SK-N-SH (cell line): ENCODE measurements at regions not wholly inside any gene's neighbourhood (a gene's known extent, or its start where the extent isn't known, plus 50 kb on each side); places are given as distances from the start of the nearest gene placed in this dataset.

Source experiments
- CTCF ChIA-PET: fragments of 300-600, 350-600 bp; formaldehyde crosslinking; extraction: SDS; loops from one replicate; lab custom pipeline; 2021; lab: Yijun Ruan, JAX
- POLR2A ChIA-PET: fragments of 350-600 bp; sonication (Branson Sonifier 250); formaldehyde crosslinking; extraction: SDS; loops from one replicate; lab custom pipeline; 2020; ENCODE audit warnings: antibody characterized with exemption, inconsistent platforms; lab: Yijun Ruan, JAX
- DNase-seq: peaks from one replicate; pipeline ENCODE4 v3.0.0; 2012
- H2AFZ ChIP-seq: fragments of 200-600 bp; sonication (generic); 2 replicates; pipeline ENCODE4 v1.8.1; 2016; ENCODE audit warnings: antibody characterized with exemption, mild to moderate bottlenecking, low read depth
- H3F3A ChIP-seq: fragments of 200-600 bp; sonication (generic); replicated peaks from 2 replicates; pipeline ENCODE3; 2016; ENCODE audit warnings: antibody characterized with exemption, mild to moderate bottlenecking; ENCODE audit not compliant: insufficient read depth
- H3K27ac ChIP-seq, 2 experiments: fragments of 200-500 bp in 1 of 2; fragments of 200-600 bp in 1 of 2; sonication (Bioruptor generic) in 1 of 2; sonication (generic), shearing (Covaris generic) in 1 of 2; 2 replicates each; pipeline versions ENCODE4 v1.5.1 to v1.6.1; 2014 to 2016; ENCODE audit warnings: low read depth in 2 of 2, inconsistent platforms in 1 of 2, low read length in 1 of 2, mild to moderate bottlenecking in 1 of 2, mixed read lengths in 1 of 2
- H3K27me3 ChIP-seq: fragments of 200-600 bp; sonication (generic), shearing (Covaris generic); 2 replicates; pipeline ENCODE4 v1.6.1; 2016; ENCODE audit warnings: mixed run types; ENCODE audit not compliant: insufficient read depth
- H3K36me3 ChIP-seq, 2 experiments: fragments of 200-500 bp in 1 of 2; fragments of 200-600 bp in 1 of 2; sonication (Bioruptor generic) in 1 of 2; sonication (generic) in 1 of 2; replicated peaks in 1 of 2; 2 replicates each; pipeline versions ENCODE3 to v1.5.1; 2014 to 2016; ENCODE audit warnings: low read length in 1 of 2, mild to moderate bottlenecking in 1 of 2; ENCODE audit not compliant: insufficient read depth in 2 of 2, control insufficient read depth in 1 of 2
- H3K4me1 ChIP-seq, 2 experiments: fragments of 200-500 bp in 1 of 2; fragments of 200-600 bp in 1 of 2; sonication (Bioruptor generic) in 1 of 2; sonication (generic), shearing (Covaris generic) in 1 of 2; 2 replicates each; pipeline versions ENCODE4 v1.5.1 to v1.6.1; 2014 to 2016; ENCODE audit warnings: low read depth in 1 of 2, low read length in 1 of 2, mixed run types in 1 of 2; ENCODE audit not compliant: insufficient read depth in 2 of 2, control insufficient read depth in 1 of 2
- H3K4me2 ChIP-seq: fragments of 200-600 bp; sonication (generic), shearing (Covaris generic); 2 replicates; pipeline ENCODE4 v1.6.1; 2017; ENCODE audit warnings: mixed run types
- H3K4me3 ChIP-seq, 2 experiments: fragments of 200-500 bp in 1 of 2; fragments of 200-600 bp in 1 of 2; sonication (Bioruptor generic) in 1 of 2; sonication (generic), shearing (Covaris generic) in 1 of 2; 2 replicates each; pipeline versions ENCODE4 v1.5.1 to v1.8.1; 2014 to 2016; ENCODE audit warnings: low read depth in 2 of 2, inconsistent platforms in 1 of 2, low read length in 1 of 2, mild to moderate bottlenecking in 1 of 2, mixed read lengths in 1 of 2, moderate library complexity in 1 of 2
- H3K79me2 ChIP-seq: fragments of 200-600 bp; sonication (generic); 2 replicates; pipeline ENCODE4 v1.8.1; 2017; ENCODE audit warnings: mild to moderate bottlenecking; ENCODE audit not compliant: insufficient read depth
- H3K9ac ChIP-seq: fragments of 200-600 bp; sonication (generic); 2 replicates; pipeline ENCODE4 v1.6.1; 2017; ENCODE audit warnings: mixed run types
- H3K9me2 ChIP-seq: fragments of 200-600 bp; sonication (generic); 2 replicates; pipeline ENCODE4 v1.6.1; 2017; ENCODE audit warnings: mixed run types
- H3K9me3 ChIP-seq: fragments of 200-600 bp; sonication (generic); 2 replicates; pipeline ENCODE4 v1.6.1; 2017; ENCODE audit warnings: mixed run types, mild to moderate bottlenecking, moderate library complexity
- H4K20me1 ChIP-seq: fragments of 200-600 bp; sonication (generic); 2 replicates; pipeline ENCODE4 v1.6.1; 2017; ENCODE audit warnings: mild to moderate bottlenecking, mixed run types; ENCODE audit not compliant: insufficient read depth
- CHD2 ChIP-seq: fragments of 150-350 bp; IDR thresholded peaks from 2 replicates; pipeline ENCODE4 v1.6.1; 2018; ENCODE audit warnings: low read length; ENCODE audit not compliant: partially characterized antibody
- FOSL2 ChIP-seq: IDR thresholded peaks from 2 replicates; pipeline ENCODE4 v1.4.0; 2012; ENCODE audit warnings: low read depth, mild to moderate bottlenecking, moderate library complexity, borderline replicate concordance
- FOXJ3 ChIP-seq: sonication (generic); formaldehyde crosslinking; IDR thresholded peaks from 2 replicates; pipeline ENCODE4 v1.5.1; 2020; ENCODE audit warnings: mild to moderate bottlenecking, missing genetic modification reagents
- GATA2 ChIP-seq: sonication (generic); formaldehyde crosslinking; IDR thresholded peaks from 2 replicates; pipeline ENCODE4 v1.5.0; 2020; ENCODE audit warnings: mild to moderate bottlenecking, missing genetic modification reagents
- IRF3 ChIP-seq: fragments of 150-350 bp; IDR thresholded peaks from 2 replicates; pipeline ENCODE4 v1.6.1; 2016; ENCODE audit warnings: mild to moderate bottlenecking, low read depth, low read length
- MAX ChIP-seq: IDR thresholded peaks from 2 replicates; pipeline ENCODE4 v1.4.0; 2012; ENCODE audit warnings: low read depth
- MEF2A ChIP-seq: IDR thresholded peaks from 2 replicates; pipeline ENCODE4 v1.4.0; 2012; ENCODE audit warnings: low read depth, borderline replicate concordance
- MXI1 ChIP-seq: IDR thresholded peaks from 2 replicates; pipeline ENCODE4 v1.6.1; 2012; ENCODE audit warnings: mild to moderate bottlenecking, low read depth, low read length, improper control_type of control experiment
- NRF1 ChIP-seq: IDR thresholded peaks from 2 replicates; pipeline ENCODE4 v1.6.1; 2012; ENCODE audit warnings: low read depth, mild to moderate bottlenecking, low read length
- RAD21 ChIP-seq: IDR thresholded peaks from 2 replicates; pipeline ENCODE4 v1.6.1; 2012; ENCODE audit warnings: mild to moderate bottlenecking, low read length
- RXRA ChIP-seq: IDR thresholded peaks from 2 replicates; pipeline ENCODE4 v1.4.0; 2012; ENCODE audit warnings: low read depth, mild to moderate bottlenecking, borderline replicate concordance
- SMC3 ChIP-seq: IDR thresholded peaks from 2 replicates; pipeline ENCODE4 v1.6.1; 2012; ENCODE audit warnings: low read depth, low read length, improper control_type of control experiment
- TAF1 ChIP-seq: IDR thresholded peaks from 2 replicates; pipeline ENCODE4 v1.6.1; 2012; ENCODE audit warnings: low read depth, mild to moderate bottlenecking, low read length, moderate library complexity, borderline replicate concordance
- TCF12 ChIP-seq: IDR thresholded peaks from 2 replicates; pipeline ENCODE4 v1.4.0; 2012
- TEAD4 ChIP-seq: IDR thresholded peaks from 2 replicates; pipeline ENCODE4 v1.4.0; 2012; ENCODE audit warnings: mild to moderate bottlenecking, borderline replicate concordance; ENCODE audit not compliant: insufficient read depth
- USF2 ChIP-seq: fragments of 150-350 bp; IDR thresholded peaks from 2 replicates; pipeline ENCODE4 v1.6.1; 2017; ENCODE audit warnings: antibody characterized with exemption, low read length, low read depth, borderline replicate concordance
- YY1 ChIP-seq: IDR thresholded peaks from 2 replicates; pipeline ENCODE4 v1.4.0; 2012; ENCODE audit warnings: low read depth, mild to moderate bottlenecking
- ZBTB33 ChIP-seq: IDR thresholded peaks from 2 replicates; pipeline ENCODE4 v1.4.0; 2012; ENCODE audit warnings: low read depth, borderline replicate concordance
- WGBS: methylation state at CpG from one replicate; pipeline ENCODE4 v1.1.6; 2017; ENCODE audit warnings: low lambda C conversion rate; 5-methylcytosine and 5-hydroxymethylcytosine counted together
- TF ChIP-seq, protein P1 (sequence below): IDR thresholded peaks from 2 replicates; pipeline ENCODE4; 2012
- TF ChIP-seq, protein P2 (sequence below): IDR thresholded peaks from 2 replicates; pipeline ENCODE4 v1.4.0; 2012; ENCODE audit warnings: low read depth, borderline replicate concordance

DNA sequence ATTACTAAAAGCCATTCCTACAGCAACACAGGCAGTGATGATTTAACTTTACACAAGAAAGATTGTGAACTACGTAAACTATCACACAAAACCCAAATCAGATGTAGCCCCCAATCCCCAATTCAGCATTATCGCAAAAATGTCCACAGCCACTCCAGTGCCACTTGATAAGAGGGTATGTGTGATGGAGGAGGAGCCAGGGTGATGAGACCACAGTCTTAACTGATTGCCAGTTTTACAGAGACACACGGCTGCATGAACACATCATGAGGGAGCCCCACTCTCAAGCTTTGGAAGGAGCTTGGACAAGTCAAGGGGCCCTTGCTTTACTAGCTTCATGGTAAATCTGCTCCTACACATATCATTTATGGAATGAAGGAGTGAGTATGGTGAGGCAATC, 116.0 kb downstream of the FAM161A start:
- H3K79me2 ChIP-seq, result no peaks in the 10 kb centered on the region
- H3F3A ChIP-seq, result no peaks in the 10 kb centered on the region
- CTCF ChIA-PET, result no interaction called here
- H3K9me3 ChIP-seq, result no peaks in the 10 kb centered on the region
- H3K27ac ChIP-seq, result no peak overlapping the region
- no peaks in the 10 kb centered on the region for H3K4me1 ChIP-seq
- H3K36me3 ChIP-seq, result no peaks in the 10 kb centered on the region
- 91% methylated on average over 3 of the region's 3 CpGs for WGBS
- no peak for TF ChIP-seq RAD21
- no peak for TF ChIP-seq MXI1
- no peak for TF ChIP-seq MAX
- no peak for TF ChIP-seq GATA2 (CRISPR knock-in tag)
- no peak for TF ChIP-seq RXRA
- no peak for TF ChIP-seq FOXJ3
- TF ChIP-seq, protein P1, sequence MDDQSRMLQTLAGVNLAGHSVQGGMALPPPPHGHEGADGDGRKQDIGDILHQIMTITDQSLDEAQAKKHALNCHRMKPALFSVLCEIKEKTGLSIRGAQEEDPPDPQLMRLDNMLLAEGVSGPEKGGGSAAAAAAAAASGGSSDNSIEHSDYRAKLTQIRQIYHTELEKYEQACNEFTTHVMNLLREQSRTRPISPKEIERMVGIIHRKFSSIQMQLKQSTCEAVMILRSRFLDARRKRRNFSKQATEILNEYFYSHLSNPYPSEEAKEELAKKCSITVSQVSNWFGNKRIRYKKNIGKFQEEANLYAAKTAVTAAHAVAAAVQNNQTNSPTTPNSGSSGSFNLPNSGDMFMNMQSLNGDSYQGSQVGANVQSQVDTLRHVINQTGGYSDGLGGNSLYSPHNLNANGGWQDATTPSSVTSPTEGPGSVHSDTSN, result no peak
- no peak for TF ChIP-seq CHD2
- no peak overlapping the region for H3K9ac ChIP-seq
- no peaks in the 10 kb centered on the region for H3K27me3 ChIP-seq
- H3K4me3 ChIP-seq, result no peak overlapping the region
- H4K20me1 ChIP-seq, result no peaks in the 10 kb centered on the region
- POLR2A ChIA-PET, result no interaction called here
- H3K9me2 ChIP-seq, result no peaks in the 10 kb centered on the region
- H3K4me2 ChIP-seq, result no peak overlapping the region
- no peak overlapping the region for H2AFZ ChIP-seq
- DNase-seq, result no peak

DNA sequence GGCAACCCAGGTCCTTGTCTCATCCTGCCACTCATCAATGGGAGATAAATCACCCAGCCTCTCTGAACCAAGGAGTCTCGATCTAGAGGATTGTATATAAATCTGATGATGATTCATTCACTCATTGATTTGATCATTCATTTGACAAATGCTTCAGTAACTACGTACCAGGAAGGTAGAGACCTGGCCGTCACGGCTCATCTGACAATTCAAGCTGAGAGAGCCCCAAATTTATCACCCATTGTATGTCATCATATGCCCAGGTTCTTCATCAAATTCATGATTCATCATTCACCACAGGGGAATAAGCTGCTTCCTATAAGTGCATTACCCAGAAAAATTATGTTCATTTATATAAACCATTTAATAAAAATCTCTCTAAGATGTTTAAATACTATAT, 116.9 kb downstream of the FAM161A start:
- TF ChIP-seq NRF1 (no peak), ZBTB33 (no peak), MEF2A (no peak), RXRA (no peak), RAD21 (no peak), TCF12 (no peak), TEAD4 (no peak), YY1 (no peak), FOXJ3 (no peak), MXI1 (no peak), USF2 (no peak), SMC3 (no peak), MAX (no peak), FOSL2 (no peak), IRF3 (no peak), TAF1 (no peak)
- TF ChIP-seq, protein P1, result no peak
- TF ChIP-seq, protein P2, sequence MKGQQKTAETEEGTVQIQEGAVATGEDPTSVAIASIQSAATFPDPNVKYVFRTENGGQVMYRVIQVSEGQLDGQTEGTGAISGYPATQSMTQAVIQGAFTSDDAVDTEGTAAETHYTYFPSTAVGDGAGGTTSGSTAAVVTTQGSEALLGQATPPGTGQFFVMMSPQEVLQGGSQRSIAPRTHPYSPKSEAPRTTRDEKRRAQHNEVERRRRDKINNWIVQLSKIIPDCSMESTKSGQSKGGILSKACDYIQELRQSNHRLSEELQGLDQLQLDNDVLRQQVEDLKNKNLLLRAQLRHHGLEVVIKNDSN, result no peak
- Histone ChIP-seq H3K9me2 (no peaks in the 10 kb centered on the region), H3F3A (no peaks in the 10 kb centered on the region), H3K36me3 (no peaks in the 10 kb centered on the region), H3K79me2 (no peaks in the 10 kb centered on the region), H3K27ac (no peak overlapping the region), H3K4me1 (no peaks in the 10 kb centered on the region), H3K27me3 (no peaks in the 10 kb centered on the region), H3K4me2 (no peak overlapping the region), H2AFZ (no peak overlapping the region), H3K9me3 (no peaks in the 10 kb centered on the region), H4K20me1 (no peaks in the 10 kb centered on the region), H3K4me3 (no peak overlapping the region), H3K9ac (no peak overlapping the region)
- POLR2A ChIA-PET, result no interaction called here
- no peak for DNase-seq
- WGBS, result 84% methylated on average over 4 of the region's 4 CpGs
- CTCF ChIA-PET, result no interaction called here
